ENCODE measurements at regions not wholly inside any gene's neighbourhood (a gene's known extent, or its start where the extent isn't known, plus 50 kb on each side); places are given as distances from the start of the nearest gene placed in this dataset.

- Mint-ChIP-seq H3K4me3 (ENCODE audit: unreplicated experiment) (no peak overlapping the region), H3K27ac (ENCODE audit: low read depth, unreplicated experiment) (no peak overlapping the region), H3K36me3 (ENCODE audit: insufficient read depth, unreplicated experiment) (peaks cover 7% of the 10 kb centered on the region), H3K4me1 (ENCODE audit: insufficient read depth, unreplicated experiment) (peaks cover 13% of the 10 kb centered on the region), H3K9me3 (ENCODE audit: unreplicated experiment) (no peaks in the 10 kb centered on the region), H3K27me3 (ENCODE audit: insufficient read depth, unreplicated experiment) (peaks cover 15% of the 10 kb centered on the region)
- intact Hi-C loops (cut with micrococcal nuclease), result no loop called here
- BruUV-seq (replicated peaks), result no TSS peak
- POLR2A ChIA-PET, result interaction anchor here (0.7 kb wide), 1 partner anchor 166 kb away, joined by 3 read pairs; no protein-coding TSS in a partner anchor
- CTCF ChIA-PET, result interaction anchor here (0.7 to 1.2 kb wide), 4 partner anchors 10 to 25 kb away, joined by 3 to 4 read pairs (median 3); no protein-coding TSS in a partner anchor
- DNase-seq (ENCODE audit: unreplicated experiment), result peak; percentile 30
- no peak for TF ChIP-seq CTCF (IDR thresholded peaks at IDR 0.05; ENCODE audit: unreplicated experiment)
Observed at GRCh38 chr5:158120760-158121159, 261.8 kb upstream of the CLINT1 start.

GRCh38 chr5:158119961-158120723 is 261.2 kb upstream of the CLINT1 start:
- Mint-ChIP-seq H3K27ac (ENCODE audit: low read depth, unreplicated experiment) (no peak overlapping the region), H3K4me3 (ENCODE audit: unreplicated experiment) (no peak overlapping the region), H3K36me3 (ENCODE audit: insufficient read depth, unreplicated experiment) (peaks cover 7% of the 10 kb centered on the region), H3K4me1 (ENCODE audit: insufficient read depth, unreplicated experiment) (peaks cover 13% of the 10 kb centered on the region), H3K9me3 (ENCODE audit: unreplicated experiment) (no peaks in the 10 kb centered on the region), H3K27me3 (ENCODE audit: insufficient read depth, unreplicated experiment) (peaks cover 21% of the 10 kb centered on the region)
- no TSS peak for BruUV-seq (replicated peaks)
- ChIA-PET CTCF (interaction anchor here (1.0 to 2.2 kb wide), 2 partner anchors 13 to 45 kb away, joined by 3 to 9 read pairs; no protein-coding TSS in a partner anchor), POLR2A (interaction anchor here (0.7 to 0.9 kb wide), 2 partner anchors 8 to 167 kb away, joined by 3 to 5 read pairs; no protein-coding TSS in a partner anchor)
- peak; percentile 27 for DNase-seq (ENCODE audit: unreplicated experiment)
- intact Hi-C loops (cut with micrococcal nuclease), result no loop called here
- no peak for TF ChIP-seq CTCF (IDR thresholded peaks at IDR 0.05; ENCODE audit: unreplicated experiment)

- DNase-seq (ENCODE audit: unreplicated experiment), result no peak
- Mint-ChIP-seq H3K27me3 (ENCODE audit: insufficient read depth, unreplicated experiment) (peaks cover 34% of the 10 kb centered on the region), H3K27ac (ENCODE audit: low read depth, unreplicated experiment) (no peak overlapping the region), H3K36me3 (ENCODE audit: insufficient read depth, unreplicated experiment) (peaks cover 2% of the 10 kb centered on the region), H3K4me3 (ENCODE audit: unreplicated experiment) (no peak overlapping the region), H3K9me3 (ENCODE audit: unreplicated experiment) (no peaks in the 10 kb centered on the region), H3K4me1 (ENCODE audit: insufficient read depth, unreplicated experiment) (peaks cover 13% of the 10 kb centered on the region)
- ChIA-PET POLR2A (interaction anchor here (1.6 kb wide), 1 partner anchor 10 kb away, joined by 4 read pairs; no protein-coding TSS in a partner anchor), CTCF (interaction anchor here (0.7 to 2.2 kb wide), 2 partner anchors 42 to 58 kb away, joined by 3 to 9 read pairs; no protein-coding TSS in a partner anchor)
- TF ChIP-seq CTCF (IDR thresholded peaks at IDR 0.05; ENCODE audit: unreplicated experiment), result no peak
- no TSS peak for BruUV-seq (replicated peaks)
- intact Hi-C loops (cut with micrococcal nuclease), result no loop called here
Observed at GRCh38 chr5:158117467-158118160, 258.7 kb upstream of the CLINT1 start.

- CTCF ChIA-PET, result no interaction called here
Observed at GRCh38 chr5:158116965-158117364, 258.0 kb upstream of the CLINT1 start.

More at GRCh38 chr5:158116965-158117364, 258.0 kb upstream of the CLINT1 start:
- BruUV-seq (replicated peaks), result no TSS peak
- H3K27me3 Mint-ChIP-seq (ENCODE audit: insufficient read depth, unreplicated experiment), result peaks cover 34% of the 10 kb centered on the region
- no peak overlapping the region for H3K27ac Mint-ChIP-seq (ENCODE audit: low read depth, unreplicated experiment)
- TF ChIP-seq CTCF (IDR thresholded peaks at IDR 0.05; ENCODE audit: unreplicated experiment), result no peak
- H3K9me3 Mint-ChIP-seq (ENCODE audit: unreplicated experiment), result no peaks in the 10 kb centered on the region
- H3K4me3 Mint-ChIP-seq (ENCODE audit: unreplicated experiment), result no peak overlapping the region
- intact Hi-C loops (cut with micrococcal nuclease), result no loop called here
- peaks cover 13% of the 10 kb centered on the region for H3K4me1 Mint-ChIP-seq (ENCODE audit: insufficient read depth, unreplicated experiment)
- POLR2A ChIA-PET, result no interaction called here
- no peaks in the 10 kb centered on the region for H3K36me3 Mint-ChIP-seq (ENCODE audit: insufficient read depth, unreplicated experiment)
- DNase-seq (ENCODE audit: unreplicated experiment), result no peak
